Brain microvascular endothelial cell (primary cell): ENCODE measurements at regions not wholly inside any gene's neighbourhood (a gene's known extent, or its start where the extent isn't known, plus 50 kb on each side); places are given as distances from the start of the nearest gene placed in this dataset.

ENCODE experiments used
- DNase-seq: peaks from one replicate; pipeline ENCODE4 v3.0.0-alpha.2; 2020
- H3K27ac ChIP-seq: fragments of 250-450 bp; sonication (Bioruptor Pico); 2 replicates; pipeline ENCODE4 v1.5.1; 2020; ENCODE audit warnings: mild to moderate bottlenecking, moderate library complexity
- H3K27me3 ChIP-seq: fragments of 250-450 bp; sonication (Bioruptor Pico); replicated peaks from 2 replicates; pipeline ENCODE4 v1.5.1; 2020; ENCODE audit warnings: mild to moderate bottlenecking
- H3K36me3 ChIP-seq: fragments of 250-450 bp; sonication (Bioruptor Pico); replicated peaks from 2 replicates; pipeline ENCODE4 v1.5.1; 2020; ENCODE audit warnings: mild to moderate bottlenecking
- H3K4me3 ChIP-seq: 2 replicates; pipeline ENCODE4 v1.5.1; 2011; ENCODE audit warnings: low read depth, mild to moderate bottlenecking, control low read depth, low read length, moderate library complexity
- in situ Hi-C: cut with HindIII; loops from 2 replicates; pipeline ENCODE4 v1.10.0; 2017; ENCODE audit warnings: low sequenced_read_pairs, low pct_ligation_motif_present
- TF ChIP-seq, protein P1 (sequence below): IDR thresholded peaks from 2 replicates; pipeline ENCODE4 v1.5.1; 2011; ENCODE audit warnings: low read depth, mild to moderate bottlenecking, moderate library complexity, low read length, control low read depth, inconsistent platforms; ENCODE audit errors: missing control alignments

DNA sequence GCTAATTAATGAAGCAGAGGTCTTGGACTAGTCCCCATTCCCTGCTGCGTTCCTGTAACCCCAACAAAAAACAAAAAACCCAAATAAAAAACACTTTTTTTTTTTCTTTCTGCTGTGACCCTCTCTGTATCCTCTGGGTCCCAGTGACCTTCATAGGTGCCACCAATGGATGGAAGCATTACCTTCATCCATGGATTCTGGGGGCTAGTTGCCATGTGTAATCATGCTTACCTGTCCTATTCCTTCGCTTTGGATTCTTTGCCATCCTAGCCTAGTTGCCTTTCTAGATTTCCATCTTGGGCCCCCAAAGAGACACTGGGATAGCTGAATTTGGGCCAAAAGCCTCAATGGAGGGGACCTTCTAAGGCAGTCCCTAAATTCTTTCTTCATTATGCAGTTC is 1208.7 kb downstream of the BRINP3 start:
- Histone ChIP-seq H3K4me3 (no peak overlapping the region), H3K36me3 (no peaks in the 10 kb centered on the region), H3K27ac (no peak overlapping the region), H3K27me3 (no peaks in the 10 kb centered on the region)
- TF ChIP-seq, protein P1, sequence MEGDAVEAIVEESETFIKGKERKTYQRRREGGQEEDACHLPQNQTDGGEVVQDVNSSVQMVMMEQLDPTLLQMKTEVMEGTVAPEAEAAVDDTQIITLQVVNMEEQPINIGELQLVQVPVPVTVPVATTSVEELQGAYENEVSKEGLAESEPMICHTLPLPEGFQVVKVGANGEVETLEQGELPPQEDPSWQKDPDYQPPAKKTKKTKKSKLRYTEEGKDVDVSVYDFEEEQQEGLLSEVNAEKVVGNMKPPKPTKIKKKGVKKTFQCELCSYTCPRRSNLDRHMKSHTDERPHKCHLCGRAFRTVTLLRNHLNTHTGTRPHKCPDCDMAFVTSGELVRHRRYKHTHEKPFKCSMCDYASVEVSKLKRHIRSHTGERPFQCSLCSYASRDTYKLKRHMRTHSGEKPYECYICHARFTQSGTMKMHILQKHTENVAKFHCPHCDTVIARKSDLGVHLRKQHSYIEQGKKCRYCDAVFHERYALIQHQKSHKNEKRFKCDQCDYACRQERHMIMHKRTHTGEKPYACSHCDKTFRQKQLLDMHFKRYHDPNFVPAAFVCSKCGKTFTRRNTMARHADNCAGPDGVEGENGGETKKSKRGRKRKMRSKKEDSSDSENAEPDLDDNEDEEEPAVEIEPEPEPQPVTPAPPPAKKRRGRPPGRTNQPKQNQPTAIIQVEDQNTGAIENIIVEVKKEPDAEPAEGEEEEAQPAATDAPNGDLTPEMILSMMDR = no peak
- in situ Hi-C loops = no loop called here
- no peak for DNase-seq

DNA sequence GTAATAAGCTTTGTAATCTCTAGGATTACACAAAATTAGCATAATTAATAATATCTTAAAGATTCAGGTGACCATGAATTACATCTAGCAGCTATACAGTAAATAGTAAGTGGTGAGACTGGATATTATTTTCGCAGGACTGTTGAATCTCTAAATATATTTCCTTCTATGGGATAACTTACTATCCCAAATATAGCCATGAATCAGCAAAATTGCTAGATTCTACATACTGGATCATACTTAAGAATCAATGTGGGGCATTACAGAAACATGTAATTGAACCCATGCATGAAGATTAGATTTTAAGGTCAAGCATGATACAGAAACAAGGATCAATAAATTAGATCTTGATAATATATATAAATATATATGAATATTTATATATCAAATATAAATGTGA is 1203.4 kb downstream of the BRINP3 start:
- no peak overlapping the region for H3K4me3 ChIP-seq
- no peak for DNase-seq
- TF ChIP-seq, protein P1 = no peak
- no peak overlapping the region for H3K27ac ChIP-seq
- H3K36me3 ChIP-seq = no peaks in the 10 kb centered on the region
- in situ Hi-C loops = no loop called here
- H3K27me3 ChIP-seq = no peaks in the 10 kb centered on the region

DNA sequence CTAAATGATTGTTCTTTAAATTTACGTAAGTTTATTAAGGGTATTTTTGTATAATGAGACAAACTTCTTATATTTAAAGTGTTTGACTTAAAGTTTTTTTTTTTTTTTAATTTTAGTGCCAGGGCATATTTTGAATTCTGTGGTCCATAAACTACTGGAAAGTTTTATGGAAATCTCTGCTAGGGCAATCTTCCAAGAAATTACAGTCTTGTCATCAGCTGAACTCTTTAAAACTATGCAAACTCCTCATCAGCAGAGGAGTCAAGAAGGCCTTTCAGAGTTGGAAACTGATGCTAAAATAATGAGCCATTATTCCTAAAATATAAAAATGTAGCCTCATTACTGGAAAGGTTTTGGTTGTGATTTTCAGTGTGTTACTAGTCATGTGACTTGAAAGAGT is 1201.9 kb downstream of the BRINP3 start:
- Histone ChIP-seq H3K36me3 (no peaks in the 10 kb centered on the region), H3K27ac (no peak overlapping the region), H3K27me3 (no peaks in the 10 kb centered on the region), H3K4me3 (no peak overlapping the region)
- TF ChIP-seq, protein P1 = no peak
- in situ Hi-C loops = no loop called here
- DNase-seq = no peak

DNA sequence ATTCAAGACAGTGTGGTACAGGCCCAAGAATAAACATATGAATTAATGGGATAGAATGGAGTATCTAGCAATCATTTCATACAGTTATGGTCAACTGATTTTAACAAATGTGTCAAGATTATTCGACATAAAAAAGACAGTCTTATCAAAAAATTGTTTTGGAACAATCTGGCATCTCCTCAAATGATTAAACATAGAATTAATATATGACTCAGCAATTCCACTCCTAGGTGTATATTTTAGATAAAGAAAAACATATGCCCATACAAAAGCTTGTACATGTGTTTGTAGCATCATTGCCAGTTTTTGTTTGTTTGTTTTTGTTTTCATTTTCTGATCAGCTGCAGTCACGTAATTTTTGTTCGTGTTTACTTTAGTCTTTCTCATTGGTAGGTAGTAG is 1188.3 kb downstream of the BRINP3 start:
- no peak for DNase-seq
- H3K36me3 ChIP-seq = no peaks in the 10 kb centered on the region
- H3K27ac ChIP-seq = no peak overlapping the region
- in situ Hi-C loops = no loop called here
- TF ChIP-seq, protein P1 = no peak
- H3K27me3 ChIP-seq = no peaks in the 10 kb centered on the region
- no peak overlapping the region for H3K4me3 ChIP-seq

DNA sequence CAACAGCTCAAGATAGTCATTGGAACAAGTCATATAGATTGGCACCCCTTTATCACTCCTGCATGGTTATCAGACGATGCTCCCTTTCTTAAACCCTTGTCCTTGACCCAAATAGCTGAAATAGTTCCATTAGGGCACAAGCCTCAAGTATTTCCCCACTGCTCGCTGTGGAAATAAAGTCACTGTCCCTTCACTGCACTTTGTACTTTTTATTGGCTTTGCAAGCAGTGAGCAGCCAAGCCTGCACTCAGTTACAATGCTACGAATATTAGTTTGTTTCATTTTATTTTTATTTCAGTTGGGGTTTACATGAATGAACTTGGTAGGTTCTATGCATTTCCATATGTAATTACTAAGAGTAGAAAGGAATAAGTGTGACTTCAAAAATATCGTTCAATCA is 1176.4 kb downstream of the BRINP3 start:
- TF ChIP-seq, protein P1 = no peak
- no peaks in the 10 kb centered on the region for H3K36me3 ChIP-seq
- in situ Hi-C loops = no loop called here
- no peak overlapping the region for H3K4me3 ChIP-seq
- H3K27ac ChIP-seq = no peak overlapping the region
- no peak for DNase-seq
- H3K27me3 ChIP-seq = no peaks in the 10 kb centered on the region

DNA sequence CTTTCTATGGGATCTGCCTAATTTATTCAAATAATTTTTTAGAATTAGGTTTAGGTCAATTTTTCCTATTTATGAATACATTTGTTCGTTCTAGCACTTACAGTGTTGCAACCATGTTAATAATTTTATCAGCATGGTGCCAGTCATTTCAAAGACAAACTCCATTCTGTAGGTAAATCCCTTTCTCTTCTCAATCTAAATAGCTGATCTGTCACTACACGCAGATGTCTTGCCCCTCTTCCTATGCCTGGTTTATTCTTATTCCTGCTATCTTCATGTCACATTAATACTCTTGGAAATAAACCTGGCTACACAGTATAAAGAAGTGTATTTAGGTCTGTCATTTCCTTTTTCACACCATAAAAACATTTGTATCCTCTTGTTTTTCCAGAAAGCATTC is 1172.4 kb downstream of the BRINP3 start:
- no peak for DNase-seq
- TF ChIP-seq, protein P1 = no peak
- no peaks in the 10 kb centered on the region for H3K36me3 ChIP-seq
- no peak overlapping the region for H3K27ac ChIP-seq
- H3K27me3 ChIP-seq = no peaks in the 10 kb centered on the region
- H3K4me3 ChIP-seq = no peak overlapping the region
- in situ Hi-C loops = no loop called here
